ENCODE measurements at regions not wholly inside any gene's neighbourhood (a gene's known extent, or its start where the extent isn't known, plus 50 kb on each side); places are given as distances from the start of the nearest gene placed in this dataset.
A peak's percentile ranks its signal among the peaks of the same experiment; 100 is the strongest.

DNA sequence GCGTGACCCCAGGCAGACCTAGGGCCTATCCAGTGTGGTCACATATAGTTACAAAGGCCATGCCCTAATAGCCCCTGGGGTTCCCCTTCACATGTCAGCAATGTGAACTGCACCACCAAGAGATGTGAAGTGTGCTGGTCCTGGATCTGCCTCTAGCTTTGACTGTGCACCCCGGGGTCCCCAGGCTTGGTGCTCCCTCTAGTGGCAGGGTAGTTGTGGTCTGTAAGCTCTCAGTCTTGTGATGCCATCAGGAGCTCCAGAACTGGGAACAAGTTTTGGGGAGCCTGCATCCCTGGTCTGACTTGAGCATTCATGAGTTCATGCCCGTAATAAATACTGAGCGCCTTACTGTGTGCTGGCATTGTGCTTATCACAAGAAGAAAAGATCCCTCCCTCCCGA is 143.4 kb downstream of the DHX35 start:
- TF ChIP-seq CREB1 (CRISPR knock-in tag; IDR thresholded peaks at IDR 0.05; ENCODE audit: low read depth) (no peak), POLR2AphosphoS5 (IDR thresholded peaks at IDR 0.05; ENCODE audit: low read depth) (no peak)
- TF ChIP-seq, protein P1, sequence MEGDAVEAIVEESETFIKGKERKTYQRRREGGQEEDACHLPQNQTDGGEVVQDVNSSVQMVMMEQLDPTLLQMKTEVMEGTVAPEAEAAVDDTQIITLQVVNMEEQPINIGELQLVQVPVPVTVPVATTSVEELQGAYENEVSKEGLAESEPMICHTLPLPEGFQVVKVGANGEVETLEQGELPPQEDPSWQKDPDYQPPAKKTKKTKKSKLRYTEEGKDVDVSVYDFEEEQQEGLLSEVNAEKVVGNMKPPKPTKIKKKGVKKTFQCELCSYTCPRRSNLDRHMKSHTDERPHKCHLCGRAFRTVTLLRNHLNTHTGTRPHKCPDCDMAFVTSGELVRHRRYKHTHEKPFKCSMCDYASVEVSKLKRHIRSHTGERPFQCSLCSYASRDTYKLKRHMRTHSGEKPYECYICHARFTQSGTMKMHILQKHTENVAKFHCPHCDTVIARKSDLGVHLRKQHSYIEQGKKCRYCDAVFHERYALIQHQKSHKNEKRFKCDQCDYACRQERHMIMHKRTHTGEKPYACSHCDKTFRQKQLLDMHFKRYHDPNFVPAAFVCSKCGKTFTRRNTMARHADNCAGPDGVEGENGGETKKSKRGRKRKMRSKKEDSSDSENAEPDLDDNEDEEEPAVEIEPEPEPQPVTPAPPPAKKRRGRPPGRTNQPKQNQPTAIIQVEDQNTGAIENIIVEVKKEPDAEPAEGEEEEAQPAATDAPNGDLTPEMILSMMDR (conservative IDR thresholded peaks at IDR 0.05; ENCODE audit: low read depth in 2 of 2), result peak; percentile 40 to 41
